ENCODE measurements at regions not wholly inside any gene's neighbourhood (a gene's known extent, or its start where the extent isn't known, plus 50 kb on each side); places are given as distances from the start of the nearest gene placed in this dataset.

DNA sequence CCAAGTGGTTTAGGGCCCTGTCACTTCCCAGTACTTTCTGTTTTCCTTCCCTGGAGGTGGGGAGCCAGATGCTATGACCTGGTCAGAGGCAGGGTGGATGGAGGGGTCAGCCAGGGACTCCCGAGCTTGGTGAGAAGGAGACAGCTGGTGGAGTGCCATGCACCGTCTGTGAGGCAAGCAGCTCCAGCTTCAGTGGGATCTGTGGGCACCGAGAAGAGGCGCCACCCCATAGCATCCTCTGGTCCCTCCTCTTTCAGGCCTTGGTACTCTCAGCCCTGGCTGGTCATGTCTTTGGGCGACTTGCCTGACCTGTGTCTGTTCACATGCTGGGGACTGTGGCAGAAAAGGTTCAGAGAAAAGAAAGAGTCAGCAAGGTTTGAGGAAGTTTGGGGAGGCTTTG is 299.3 kb upstream of the N4BP1 start:
- no peaks in the 10 kb centered on the region for H3K9me3 ChIP-seq (replicated peaks; ENCODE audit: control insufficient read depth, low read depth, low read length)
- 72% methylated on average over 5 of the region's 5 CpGs for WGBS (ENCODE audit: insufficient coverage)
- H3K27ac ChIP-seq (ENCODE audit: low read length) = no peak overlapping the region
- no peaks in the 10 kb centered on the region for H3K36me3 ChIP-seq (ENCODE audit: control insufficient read depth, insufficient read depth, low read length)
- no peak overlapping the region for H3K4me3 ChIP-seq (ENCODE audit: low read length)
- H3K4me1 ChIP-seq (ENCODE audit: control insufficient read depth, insufficient read depth, low read length) = no peaks in the 10 kb centered on the region
- DNase-seq = no peak
- H3K27me3 ChIP-seq (ENCODE audit: control insufficient read depth, insufficient read depth, low read length) = peaks cover 2% of the 10 kb centered on the region

DNA sequence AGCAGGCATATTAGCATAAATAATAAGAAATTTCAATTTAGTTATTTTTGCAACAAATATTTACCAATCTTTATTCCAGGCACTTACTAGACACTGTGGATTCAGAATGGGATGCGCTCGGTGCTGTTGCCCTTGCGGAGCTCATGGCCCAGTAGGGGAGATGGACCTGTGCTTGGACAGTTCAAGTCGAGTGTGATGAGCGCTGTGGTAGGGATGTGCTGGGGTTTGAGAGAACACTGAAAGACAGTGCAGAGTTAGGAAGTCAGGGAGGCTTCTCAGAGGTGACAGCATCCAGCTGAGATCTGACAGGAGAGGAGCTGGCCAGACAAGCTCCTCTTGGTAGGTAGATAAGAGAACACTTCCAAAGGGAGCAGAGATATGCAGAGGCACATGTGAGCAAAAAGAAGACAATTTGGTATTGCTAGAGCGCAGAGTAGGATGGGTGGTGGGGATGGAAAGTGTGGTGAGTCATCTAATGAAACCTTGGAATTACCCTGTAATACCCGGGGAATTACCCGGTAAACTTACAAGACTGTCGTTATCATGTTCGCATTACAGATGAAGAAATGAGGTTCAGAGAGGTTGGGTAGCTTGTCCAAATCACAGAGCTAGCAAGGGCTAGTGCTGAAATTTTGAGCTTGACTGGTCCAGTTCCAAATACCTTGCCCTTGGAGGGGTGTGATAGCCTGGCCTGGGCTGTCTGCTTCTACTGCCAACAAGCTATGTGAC is 298.1 kb upstream of the N4BP1 start:
- Histone ChIP-seq H3K27ac (ENCODE audit: low read length) (no peak overlapping the region), H3K36me3 (ENCODE audit: control insufficient read depth, insufficient read depth, low read length) (no peaks in the 10 kb centered on the region), H3K9me3 (replicated peaks; ENCODE audit: control insufficient read depth, low read depth, low read length) (no peaks in the 10 kb centered on the region), H3K4me1 (ENCODE audit: control insufficient read depth, insufficient read depth, low read length) (no peaks in the 10 kb centered on the region), H3K4me3 (ENCODE audit: low read length) (no peak overlapping the region), H3K27me3 (ENCODE audit: control insufficient read depth, insufficient read depth, low read length) (peaks cover 4% of the 10 kb centered on the region)
- 87% methylated on average over 10 of the region's 10 CpGs for WGBS (ENCODE audit: insufficient coverage)
- DNase-seq = no peak

- Histone ChIP-seq H3K27ac (ENCODE audit: low read length) (no peak overlapping the region), H3K4me3 (ENCODE audit: low read length) (no peak overlapping the region), H3K36me3 (ENCODE audit: control insufficient read depth, insufficient read depth, low read length) (no peaks in the 10 kb centered on the region), H3K4me1 (ENCODE audit: control insufficient read depth, insufficient read depth, low read length) (no peaks in the 10 kb centered on the region), H3K9me3 (replicated peaks; ENCODE audit: control insufficient read depth, low read depth, low read length) (no peaks in the 10 kb centered on the region), H3K27me3 (ENCODE audit: control insufficient read depth, insufficient read depth, low read length) (peaks cover 5% of the 10 kb centered on the region)
- 43% methylated on average over 15 of the region's 22 CpGs for WGBS (ENCODE audit: insufficient coverage)
- no peak for DNase-seq
Measured at GRCh38 chr16:48905632-48906505, 295.9 kb upstream of the N4BP1 start.

GRCh38 chr16:48904333-48904732 is 294.4 kb upstream of the N4BP1 start:
- H3K4me3 ChIP-seq (ENCODE audit: low read length) = no peak overlapping the region
- no peak overlapping the region for H3K27ac ChIP-seq (ENCODE audit: low read length)
- DNase-seq = no peak
- no peaks in the 10 kb centered on the region for H3K4me1 ChIP-seq (ENCODE audit: control insufficient read depth, insufficient read depth, low read length)
- 42% methylated on average over 4 of the region's 5 CpGs for whole genome bisulfite sequencing (ENCODE audit: insufficient coverage)
- no peaks in the 10 kb centered on the region for H3K36me3 ChIP-seq (ENCODE audit: control insufficient read depth, insufficient read depth, low read length)
- H3K27me3 ChIP-seq (ENCODE audit: control insufficient read depth, insufficient read depth, low read length) = peaks cover 5% of the 10 kb centered on the region
- no peaks in the 10 kb centered on the region for H3K9me3 ChIP-seq (replicated peaks; ENCODE audit: control insufficient read depth, low read depth, low read length)

- Histone ChIP-seq H3K27ac (ENCODE audit: low read length) (no peak overlapping the region), H3K27me3 (ENCODE audit: control insufficient read depth, insufficient read depth, low read length) (peaks cover 5% of the 10 kb centered on the region), H3K9me3 (replicated peaks; ENCODE audit: control insufficient read depth, low read depth, low read length) (no peaks in the 10 kb centered on the region), H3K4me1 (ENCODE audit: control insufficient read depth, insufficient read depth, low read length) (no peaks in the 10 kb centered on the region), H3K4me3 (ENCODE audit: low read length) (no peak overlapping the region), H3K36me3 (ENCODE audit: control insufficient read depth, insufficient read depth, low read length) (no peaks in the 10 kb centered on the region)
- 24% methylated on average over 7 of the region's 7 CpGs for WGBS (ENCODE audit: insufficient coverage)
- DNase-seq = no peak
Measured at GRCh38 chr16:48903039-48903438, 293.1 kb upstream of the N4BP1 start.

DNA sequence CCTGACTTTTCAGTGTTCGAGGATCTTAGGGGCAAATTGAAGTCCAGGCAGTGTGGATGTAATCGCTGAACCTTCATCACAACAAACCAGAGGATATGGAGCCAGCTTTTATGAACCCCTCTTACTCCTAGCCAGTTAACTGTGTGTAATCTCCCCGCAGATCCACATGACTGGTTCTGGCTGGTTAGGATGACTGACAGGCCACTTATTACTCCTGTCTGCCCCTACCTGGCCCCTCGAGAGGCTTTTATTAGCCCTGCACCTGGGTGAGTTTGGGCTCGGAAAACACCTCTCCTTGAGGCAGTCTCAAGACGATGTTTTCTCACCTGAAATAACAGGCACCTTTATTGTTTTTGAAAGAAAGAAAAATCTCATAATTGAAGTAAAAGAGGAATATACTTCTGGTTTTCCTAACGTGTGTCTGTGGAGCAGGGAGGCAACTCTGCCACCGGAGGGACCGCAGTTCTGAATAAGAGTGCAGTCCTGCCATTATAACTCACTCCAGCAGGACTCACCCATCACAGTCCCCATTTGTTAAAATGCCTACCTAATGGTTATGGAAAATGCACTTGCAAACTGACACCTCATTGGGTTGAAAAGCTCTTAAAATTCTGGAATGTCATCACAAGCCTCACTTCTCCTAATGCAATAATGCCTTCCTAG is 291.9 kb upstream of the N4BP1 start:
- no peak for DNase-seq
- WGBS (ENCODE audit: insufficient coverage) = 20% methylated on average over 2 of the region's 9 CpGs
- H3K4me1 ChIP-seq (ENCODE audit: control insufficient read depth, insufficient read depth, low read length) = no peaks in the 10 kb centered on the region
- H3K36me3 ChIP-seq (ENCODE audit: control insufficient read depth, insufficient read depth, low read length) = no peaks in the 10 kb centered on the region
- no peaks in the 10 kb centered on the region for H3K9me3 ChIP-seq (replicated peaks; ENCODE audit: control insufficient read depth, low read depth, low read length)
- H3K4me3 ChIP-seq (ENCODE audit: low read length) = no peak overlapping the region
- H3K27me3 ChIP-seq (ENCODE audit: control insufficient read depth, insufficient read depth, low read length) = peaks cover 5% of the 10 kb centered on the region
- no peak overlapping the region for H3K27ac ChIP-seq (ENCODE audit: low read length)

GRCh38 chr16:48899500-48899899 is 289.5 kb upstream of the N4BP1 start:
- no peaks in the 10 kb centered on the region for H3K9me3 ChIP-seq (replicated peaks; ENCODE audit: control insufficient read depth, low read depth, low read length)
- H3K36me3 ChIP-seq (ENCODE audit: control insufficient read depth, insufficient read depth, low read length) = no peaks in the 10 kb centered on the region
- no peak overlapping the region for H3K4me3 ChIP-seq (ENCODE audit: low read length)
- H3K27ac ChIP-seq (ENCODE audit: low read length) = no peak overlapping the region
- peaks cover 5% of the 10 kb centered on the region for H3K27me3 ChIP-seq (ENCODE audit: control insufficient read depth, insufficient read depth, low read length)
- no peaks in the 10 kb centered on the region for H3K4me1 ChIP-seq (ENCODE audit: control insufficient read depth, insufficient read depth, low read length)
- no peak for DNase-seq
- no CpG with 5 or more reads among the region's 1 CpG for WGBS (ENCODE audit: insufficient coverage)

DNA sequence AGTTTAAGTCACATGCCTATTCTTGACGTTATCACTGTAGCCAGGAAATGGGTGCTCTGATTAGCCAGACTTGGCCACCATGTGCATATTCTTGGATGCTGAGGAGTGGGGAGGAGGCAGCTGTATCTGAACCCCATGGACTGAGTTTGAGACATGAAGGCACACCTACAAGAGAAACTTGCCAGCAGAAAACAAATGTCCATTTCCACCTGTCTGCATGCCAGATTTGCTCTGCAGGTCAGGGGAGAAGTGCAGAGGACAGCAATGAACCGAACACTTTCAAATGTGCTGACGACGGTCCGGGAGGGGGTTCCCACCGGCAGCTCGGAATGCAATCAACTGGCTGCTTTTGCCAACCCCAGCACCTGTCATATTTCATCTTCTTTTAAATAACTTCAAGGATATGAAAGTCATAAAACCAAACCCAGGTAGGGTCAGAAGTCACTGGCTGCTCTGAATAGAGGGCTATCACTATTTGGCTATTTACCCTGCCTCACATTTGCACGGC is 287.8 kb upstream of the N4BP1 start:
- Histone ChIP-seq H3K4me3 (ENCODE audit: low read length) (no peak overlapping the region), H3K4me1 (ENCODE audit: control insufficient read depth, insufficient read depth, low read length) (no peaks in the 10 kb centered on the region), H3K9me3 (replicated peaks; ENCODE audit: control insufficient read depth, low read depth, low read length) (no peaks in the 10 kb centered on the region), H3K27ac (ENCODE audit: low read length) (no peak overlapping the region), H3K27me3 (ENCODE audit: control insufficient read depth, insufficient read depth, low read length) (no peaks in the 10 kb centered on the region), H3K36me3 (ENCODE audit: control insufficient read depth, insufficient read depth, low read length) (no peaks in the 10 kb centered on the region)
- no peak for DNase-seq
- no CpG with 5 or more reads among the region's 8 CpGs for WGBS (ENCODE audit: insufficient coverage)

DNA sequence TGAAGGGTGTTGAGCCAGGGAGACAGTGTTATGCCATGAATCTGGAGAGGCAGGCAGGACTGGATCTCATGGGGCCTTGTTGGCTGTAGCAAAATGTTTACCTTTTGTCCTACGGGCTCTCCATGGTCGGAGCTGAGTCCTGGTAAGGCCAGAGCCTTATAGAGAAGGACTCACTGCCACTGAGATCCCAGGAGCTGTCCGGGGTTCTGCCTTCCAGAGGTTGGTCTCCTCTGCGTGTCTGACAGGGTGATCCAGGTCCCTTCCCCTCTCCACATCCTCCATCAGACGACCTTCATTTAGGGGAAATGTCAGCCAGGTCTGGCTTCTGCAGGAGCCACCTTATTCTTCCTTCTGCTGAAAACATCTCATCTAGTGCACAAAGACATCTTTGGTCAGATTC is 285.2 kb upstream of the N4BP1 start:
- Histone ChIP-seq H3K9me3 (replicated peaks; ENCODE audit: control insufficient read depth, low read depth, low read length) (no peaks in the 10 kb centered on the region), H3K4me3 (ENCODE audit: low read length) (no peak overlapping the region), H3K27ac (ENCODE audit: low read length) (no peak overlapping the region), H3K27me3 (ENCODE audit: control insufficient read depth, insufficient read depth, low read length) (no peaks in the 10 kb centered on the region), H3K36me3 (ENCODE audit: control insufficient read depth, insufficient read depth, low read length) (no peaks in the 10 kb centered on the region), H3K4me1 (ENCODE audit: control insufficient read depth, insufficient read depth, low read length) (no peaks in the 10 kb centered on the region)
- 24% methylated on average over 5 of the region's 5 CpGs for WGBS (ENCODE audit: insufficient coverage)
- DNase-seq = no peak

GRCh38 chr16:48892893-48893292 is 282.9 kb upstream of the N4BP1 start:
- Histone ChIP-seq H3K36me3 (ENCODE audit: control insufficient read depth, insufficient read depth, low read length) (no peaks in the 10 kb centered on the region), H3K27me3 (ENCODE audit: control insufficient read depth, insufficient read depth, low read length) (no peaks in the 10 kb centered on the region), H3K4me1 (ENCODE audit: control insufficient read depth, insufficient read depth, low read length) (no peaks in the 10 kb centered on the region), H3K9me3 (replicated peaks; ENCODE audit: control insufficient read depth, low read depth, low read length) (no peaks in the 10 kb centered on the region), H3K4me3 (ENCODE audit: low read length) (no peak overlapping the region), H3K27ac (ENCODE audit: low read length) (no peak overlapping the region)
- WGBS (ENCODE audit: insufficient coverage) = no CpG with 5 or more reads among the region's 2 CpGs
- no peak for DNase-seq

Measured in muscle of leg (tissue), 3 donors.